ENCODE measurements at regions not wholly inside any gene's neighbourhood (a gene's known extent, or its start where the extent isn't known, plus 50 kb on each side); places are given as distances from the start of the nearest gene placed in this dataset.

DNA sequence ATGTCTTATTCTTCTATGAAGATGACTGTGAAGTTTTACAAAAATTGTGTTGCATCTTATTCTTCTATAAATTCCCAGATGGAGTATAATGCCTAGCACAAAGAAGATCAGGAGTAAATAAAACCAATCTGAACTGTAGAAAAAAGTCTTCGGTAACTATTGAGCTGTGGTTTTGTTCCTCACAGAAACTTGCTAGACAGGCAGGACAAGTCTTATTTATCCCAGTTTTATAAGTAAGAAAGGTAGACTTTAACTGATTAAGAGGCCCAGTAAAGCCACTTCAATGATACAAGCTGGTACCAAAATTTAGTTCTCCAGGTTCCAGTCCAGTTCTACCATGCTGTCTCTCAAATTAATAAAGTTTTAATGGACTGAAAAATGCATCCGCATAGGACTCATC lies 526.7 kb upstream of the SETBP1 start:
- no peak overlapping the region for H3K4me3 ChIP-seq
- no peak for DNase-seq
- no peak overlapping the region for H3K27ac ChIP-seq
- no peaks in the 10 kb centered on the region for H3K4me1 ChIP-seq
- no peaks in the 10 kb centered on the region for H3K9me3 ChIP-seq
- H3K36me3 ChIP-seq = no peaks in the 10 kb centered on the region
- no peaks in the 10 kb centered on the region for H3K27me3 ChIP-seq
- TF ChIP-seq CTCF (IDR thresholded peaks at IDR 0.05) (no peak), POLR2A (IDR thresholded peaks at IDR 0.05) (no peak)

DNA sequence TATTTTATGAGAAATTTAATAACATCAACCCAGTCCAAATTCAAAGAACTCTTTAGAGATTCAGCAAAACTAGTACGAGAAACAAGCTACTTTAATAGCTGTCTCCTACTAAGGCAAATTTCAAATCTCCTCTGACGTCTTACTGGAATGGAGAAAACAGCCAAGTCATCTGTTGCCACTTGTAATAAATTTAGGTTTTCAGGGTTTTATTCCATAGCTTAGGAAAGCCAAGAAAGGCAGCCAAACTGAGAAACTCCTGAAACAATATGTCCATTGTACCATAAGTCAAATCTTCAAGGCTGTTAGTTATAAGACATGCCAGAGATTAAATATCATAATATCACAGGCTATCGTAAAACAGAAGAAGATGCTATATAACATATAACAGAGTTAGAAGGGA lies 524.6 kb upstream of the SETBP1 start:
- no peaks in the 10 kb centered on the region for H3K9me3 ChIP-seq
- TF ChIP-seq POLR2A (IDR thresholded peaks at IDR 0.05) (no peak), CTCF (IDR thresholded peaks at IDR 0.05) (no peak)
- DNase-seq = no peak
- H3K27me3 ChIP-seq = no peaks in the 10 kb centered on the region
- no peaks in the 10 kb centered on the region for H3K36me3 ChIP-seq
- H3K4me3 ChIP-seq = no peak overlapping the region
- no peak overlapping the region for H3K27ac ChIP-seq
- no peaks in the 10 kb centered on the region for H3K4me1 ChIP-seq

GRCh38 chr18:44156776-44157335 lies 523.8 kb upstream of the SETBP1 start:
- no peak overlapping the region for H3K4me3 ChIP-seq
- H3K27ac ChIP-seq = no peak overlapping the region
- H3K9me3 ChIP-seq = no peaks in the 10 kb centered on the region
- no peaks in the 10 kb centered on the region for H3K36me3 ChIP-seq
- no peaks in the 10 kb centered on the region for H3K4me1 ChIP-seq
- DNase-seq = no peak
- H3K27me3 ChIP-seq = no peaks in the 10 kb centered on the region
- TF ChIP-seq CTCF (IDR thresholded peaks at IDR 0.05) = no peak
- no peak for TF ChIP-seq POLR2A (IDR thresholded peaks at IDR 0.05)

DNA sequence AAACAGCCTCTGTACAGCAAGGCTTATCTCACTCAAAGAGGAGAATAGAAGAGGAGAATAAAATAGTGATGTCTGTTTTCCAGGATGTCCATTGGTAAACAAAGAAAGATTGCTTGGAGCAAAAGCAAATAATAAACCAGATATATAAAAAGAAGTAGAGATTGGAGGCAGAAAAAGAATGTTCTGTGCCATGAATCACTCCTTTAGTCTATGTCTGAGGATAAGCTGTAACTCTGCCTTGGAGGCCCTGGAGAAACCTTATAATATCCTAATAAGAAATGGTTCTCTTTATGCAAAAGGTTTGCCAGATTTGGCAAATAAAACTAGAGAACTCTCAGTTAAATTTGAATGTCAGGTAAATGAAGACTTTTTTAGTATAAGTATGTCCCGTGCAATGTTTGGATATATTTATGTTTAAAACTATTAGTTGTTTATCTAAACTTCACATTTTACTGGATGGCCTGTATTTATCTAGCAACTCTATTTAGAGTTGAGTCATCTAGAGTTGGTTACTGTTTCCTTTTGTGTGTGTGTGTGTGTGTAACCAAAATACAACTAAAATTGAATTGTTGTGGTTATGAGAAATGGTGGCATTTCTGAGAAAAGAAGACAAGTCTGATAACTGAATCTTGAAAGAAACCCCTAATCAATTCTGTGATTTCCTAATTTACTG lies 510.3 kb upstream of the SETBP1 start:
- Histone ChIP-seq H3K4me1 (no peaks in the 10 kb centered on the region), H3K36me3 (no peaks in the 10 kb centered on the region), H3K27ac (no peak overlapping the region), H3K27me3 (no peaks in the 10 kb centered on the region), H3K4me3 (no peak overlapping the region), H3K9me3 (no peaks in the 10 kb centered on the region)
- TF ChIP-seq POLR2A (IDR thresholded peaks at IDR 0.05) = no peak
- no peak for TF ChIP-seq CTCF (IDR thresholded peaks at IDR 0.05)
- DNase-seq = no peak

- no peaks in the 10 kb centered on the region for H3K9me3 ChIP-seq
- no peaks in the 10 kb centered on the region for H3K27me3 ChIP-seq
- no peak for DNase-seq
- no peak overlapping the region for H3K4me3 ChIP-seq
- H3K27ac ChIP-seq = no peak overlapping the region
- no peaks in the 10 kb centered on the region for H3K36me3 ChIP-seq
- H3K4me1 ChIP-seq = no peaks in the 10 kb centered on the region
- no peak for TF ChIP-seq CTCF (IDR thresholded peaks at IDR 0.05)
- no peak for TF ChIP-seq POLR2A (IDR thresholded peaks at IDR 0.05)
Measured at GRCh38 chr18:44171301-44171700, 509.4 kb upstream of the SETBP1 start.

Data from Peyer's patch (tissue), 4 donors.